Kidney epithelial cell (primary cell): ENCODE measurements at regions not wholly inside any gene's neighbourhood (a gene's known extent, or its start where the extent isn't known, plus 50 kb on each side); places are given as distances from the start of the nearest gene placed in this dataset.

Source experiments
- DNase-seq: peaks from one replicate; pipeline ENCODE4 v3.0.0-alpha.2; 2010; ENCODE audit warnings: low read depth
- H3K27me3 ChIP-seq: 2 replicates; pipeline ENCODE4 v1.6.0; 2011; ENCODE audit warnings: low read length; ENCODE audit not compliant: control insufficient read depth, insufficient read depth
- H3K36me3 ChIP-seq: 2 replicates; pipeline ENCODE4 v1.5.1; 2011; ENCODE audit warnings: low read length; ENCODE audit not compliant: control insufficient read depth, insufficient read depth
- H3K4me3 ChIP-seq: 2 replicates; pipeline ENCODE4 v1.5.1; 2011; ENCODE audit warnings: low read depth, mild to moderate bottlenecking, control low read depth, low read length
- TF ChIP-seq, protein P1 (sequence below): IDR thresholded peaks from 2 replicates; pipeline ENCODE4 v1.5.1; 2011; ENCODE audit warnings: mild to moderate bottlenecking, moderate library complexity, low read length, control low read depth, inconsistent platforms; ENCODE audit not compliant: insufficient read depth, poor library complexity, severe bottlenecking

DNA sequence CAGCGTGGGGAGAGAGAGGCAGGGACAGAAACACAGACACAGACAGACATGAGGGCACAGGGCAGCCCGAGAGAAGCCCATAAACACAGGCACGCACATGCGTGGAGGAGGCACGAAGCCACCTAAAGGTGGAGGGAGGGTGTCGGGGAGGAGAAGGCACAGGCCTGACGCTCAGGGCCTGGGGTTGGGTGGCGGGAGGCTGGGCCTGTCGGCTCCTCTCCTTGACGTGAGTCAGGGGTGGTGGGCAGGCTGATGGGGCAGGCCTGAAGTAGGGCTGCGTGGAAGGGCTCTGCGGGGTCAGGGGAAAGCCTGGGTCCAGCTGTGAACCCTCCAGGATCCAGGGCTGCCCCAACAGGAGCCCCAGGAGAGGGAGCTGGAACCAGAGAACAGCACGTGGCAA is 74.2 kb downstream of the EPHB3 start:
- TF ChIP-seq, protein P1, sequence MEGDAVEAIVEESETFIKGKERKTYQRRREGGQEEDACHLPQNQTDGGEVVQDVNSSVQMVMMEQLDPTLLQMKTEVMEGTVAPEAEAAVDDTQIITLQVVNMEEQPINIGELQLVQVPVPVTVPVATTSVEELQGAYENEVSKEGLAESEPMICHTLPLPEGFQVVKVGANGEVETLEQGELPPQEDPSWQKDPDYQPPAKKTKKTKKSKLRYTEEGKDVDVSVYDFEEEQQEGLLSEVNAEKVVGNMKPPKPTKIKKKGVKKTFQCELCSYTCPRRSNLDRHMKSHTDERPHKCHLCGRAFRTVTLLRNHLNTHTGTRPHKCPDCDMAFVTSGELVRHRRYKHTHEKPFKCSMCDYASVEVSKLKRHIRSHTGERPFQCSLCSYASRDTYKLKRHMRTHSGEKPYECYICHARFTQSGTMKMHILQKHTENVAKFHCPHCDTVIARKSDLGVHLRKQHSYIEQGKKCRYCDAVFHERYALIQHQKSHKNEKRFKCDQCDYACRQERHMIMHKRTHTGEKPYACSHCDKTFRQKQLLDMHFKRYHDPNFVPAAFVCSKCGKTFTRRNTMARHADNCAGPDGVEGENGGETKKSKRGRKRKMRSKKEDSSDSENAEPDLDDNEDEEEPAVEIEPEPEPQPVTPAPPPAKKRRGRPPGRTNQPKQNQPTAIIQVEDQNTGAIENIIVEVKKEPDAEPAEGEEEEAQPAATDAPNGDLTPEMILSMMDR, result no peak
- Histone ChIP-seq H3K36me3 (no peaks in the 10 kb centered on the region), H3K4me3 (no peak overlapping the region), H3K27me3 (peaks cover 5% of the 10 kb centered on the region)
- no peak for DNase-seq

DNA sequence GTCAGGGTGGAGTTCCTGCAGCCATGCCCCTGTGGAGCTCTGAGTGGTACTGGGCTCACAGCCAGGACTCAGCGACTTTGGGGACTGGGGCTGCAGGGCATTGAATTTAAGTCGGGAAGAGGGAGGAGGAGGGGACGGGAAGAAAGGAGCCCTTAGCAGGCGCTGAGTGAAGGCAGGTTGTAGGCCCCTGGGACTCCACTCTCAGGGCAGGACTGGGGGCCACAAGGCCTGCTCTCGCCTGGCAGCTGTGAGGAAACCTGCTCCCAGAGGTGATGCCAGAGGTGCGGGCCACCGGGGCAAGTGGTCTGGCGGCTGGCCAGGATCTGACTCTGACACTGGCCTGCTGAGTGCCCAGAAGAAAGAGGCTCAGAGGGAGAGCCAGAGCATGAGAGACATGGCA is 73.5 kb downstream of the EPHB3 start:
- H3K27me3 ChIP-seq, result peaks cover 9% of the 10 kb centered on the region
- H3K4me3 ChIP-seq, result no peak overlapping the region
- TF ChIP-seq, protein P1, result no peak
- H3K36me3 ChIP-seq, result no peaks in the 10 kb centered on the region
- no peak for DNase-seq

DNA sequence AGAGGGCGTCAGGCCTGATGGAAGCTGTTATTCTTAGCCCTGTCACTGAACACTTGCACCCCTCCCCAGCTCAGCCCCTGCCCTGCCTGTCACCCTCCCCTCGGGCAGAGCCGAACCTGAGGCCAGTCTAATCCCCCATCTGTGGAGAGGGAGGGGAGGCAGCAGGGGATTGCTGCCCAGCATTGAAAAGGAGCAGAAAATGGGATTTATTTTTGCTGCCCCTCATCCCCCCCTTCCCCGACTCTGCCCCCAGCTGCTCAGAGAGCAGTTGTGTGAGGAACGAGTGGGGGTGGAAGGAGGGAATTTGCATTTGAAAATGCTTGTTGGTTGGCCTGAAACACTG is 71.6 kb downstream of the EPHB3 start:
- H3K27me3 ChIP-seq, result peaks cover 14% of the 10 kb centered on the region
- no peak overlapping the region for H3K4me3 ChIP-seq
- TF ChIP-seq, protein P1, result no peak
- DNase-seq, result no peak
- H3K36me3 ChIP-seq, result no peaks in the 10 kb centered on the region

DNA sequence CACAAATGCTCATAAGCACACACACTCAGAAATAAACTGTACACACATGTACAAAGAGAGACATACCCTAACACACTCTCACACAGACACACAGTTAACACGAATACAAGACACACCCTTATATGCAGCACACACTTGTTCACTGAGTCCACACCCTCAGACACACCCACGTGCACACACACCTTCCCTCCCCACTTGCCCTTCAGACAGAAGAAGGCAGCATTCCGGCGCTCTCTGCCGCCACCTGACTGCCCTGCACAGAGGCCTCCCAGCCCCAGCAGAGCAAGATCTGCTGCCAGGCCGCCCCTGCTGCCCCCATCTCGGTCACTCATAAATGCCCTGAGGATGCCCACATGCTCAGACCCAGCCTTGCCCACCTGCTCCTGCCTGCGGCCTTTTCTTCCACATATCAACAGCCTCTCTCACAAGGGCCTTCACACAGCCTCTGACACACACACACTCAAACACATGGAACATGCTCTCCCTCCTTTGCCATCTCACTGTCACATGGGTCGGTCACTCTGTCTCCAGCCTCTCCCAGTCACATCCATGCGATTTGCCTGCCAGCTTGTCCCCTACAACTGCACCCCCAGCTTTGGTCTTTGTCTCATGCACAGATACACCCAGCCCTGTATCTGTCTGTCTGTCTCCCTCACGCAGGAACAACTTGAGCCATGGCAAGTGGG is 71.1 kb downstream of the EPHB3 start:
- no peaks in the 10 kb centered on the region for H3K36me3 ChIP-seq
- TF ChIP-seq, protein P1, result no peak
- peaks cover 14% of the 10 kb centered on the region for H3K27me3 ChIP-seq
- H3K4me3 ChIP-seq, result no peak overlapping the region
- no peak for DNase-seq
